GM12874 (cell line): ENCODE measurements at regions not wholly inside any gene's neighbourhood (a gene's known extent, or its start where the extent isn't known, plus 50 kb on each side); places are given as distances from the start of the nearest gene placed in this dataset.

ENCODE experiments used
- TF ChIP-seq, protein P1 (sequence below): IDR thresholded peaks from 2 replicates; pipeline ENCODE4 v1.5.1; 2011; ENCODE audit warnings: low read depth, mild to moderate bottlenecking, control low read depth, low read length, moderate library complexity; ENCODE audit not compliant: insufficient read depth

DNA sequence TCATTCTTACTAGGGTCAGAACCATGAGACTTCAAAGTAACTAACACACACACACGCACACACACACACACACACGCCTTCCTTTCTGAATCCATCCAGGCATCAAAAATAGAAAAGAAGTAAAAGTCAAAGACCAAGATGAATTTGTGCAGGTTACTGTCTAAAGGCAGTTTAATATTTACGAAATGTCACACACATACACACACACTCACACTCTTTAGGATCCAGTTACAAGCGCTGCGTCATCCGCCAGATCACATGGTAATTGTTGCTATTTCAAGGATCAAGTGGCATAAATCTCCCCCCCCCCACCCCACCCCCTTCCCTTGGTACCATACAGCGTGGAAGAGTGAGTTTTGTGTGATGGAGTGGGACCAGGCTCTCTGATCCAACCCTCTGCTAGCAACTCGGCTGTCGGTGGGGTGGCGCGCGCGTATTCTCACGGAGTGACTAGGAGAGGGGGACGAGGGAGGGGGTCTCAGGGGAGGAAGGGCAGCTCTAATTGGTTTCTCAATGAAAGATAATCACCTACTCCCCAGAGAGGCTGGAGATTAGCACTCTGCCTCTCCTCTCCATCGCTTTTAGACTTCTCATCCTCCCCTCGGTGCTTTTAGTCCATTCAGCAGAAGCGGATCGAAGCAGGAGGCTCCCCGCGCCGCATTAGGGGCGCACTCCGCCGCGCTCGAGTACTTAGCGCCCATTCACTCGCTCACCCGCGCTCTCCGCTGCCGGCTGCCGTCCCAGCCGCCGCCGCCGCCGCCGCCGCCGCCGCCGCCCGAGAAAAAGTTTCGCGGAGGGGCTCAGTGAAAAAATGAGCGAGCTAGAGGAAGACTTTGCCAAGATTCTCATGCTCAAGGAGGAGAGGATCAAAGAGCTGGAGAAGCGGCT is 83.5 kb upstream of the PRKG1 start:
- TF ChIP-seq, protein P1, sequence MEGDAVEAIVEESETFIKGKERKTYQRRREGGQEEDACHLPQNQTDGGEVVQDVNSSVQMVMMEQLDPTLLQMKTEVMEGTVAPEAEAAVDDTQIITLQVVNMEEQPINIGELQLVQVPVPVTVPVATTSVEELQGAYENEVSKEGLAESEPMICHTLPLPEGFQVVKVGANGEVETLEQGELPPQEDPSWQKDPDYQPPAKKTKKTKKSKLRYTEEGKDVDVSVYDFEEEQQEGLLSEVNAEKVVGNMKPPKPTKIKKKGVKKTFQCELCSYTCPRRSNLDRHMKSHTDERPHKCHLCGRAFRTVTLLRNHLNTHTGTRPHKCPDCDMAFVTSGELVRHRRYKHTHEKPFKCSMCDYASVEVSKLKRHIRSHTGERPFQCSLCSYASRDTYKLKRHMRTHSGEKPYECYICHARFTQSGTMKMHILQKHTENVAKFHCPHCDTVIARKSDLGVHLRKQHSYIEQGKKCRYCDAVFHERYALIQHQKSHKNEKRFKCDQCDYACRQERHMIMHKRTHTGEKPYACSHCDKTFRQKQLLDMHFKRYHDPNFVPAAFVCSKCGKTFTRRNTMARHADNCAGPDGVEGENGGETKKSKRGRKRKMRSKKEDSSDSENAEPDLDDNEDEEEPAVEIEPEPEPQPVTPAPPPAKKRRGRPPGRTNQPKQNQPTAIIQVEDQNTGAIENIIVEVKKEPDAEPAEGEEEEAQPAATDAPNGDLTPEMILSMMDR: no peak

- TF ChIP-seq, protein P1: no peak
These were observed 82.6 kb upstream of the PRKG1 start for GRCh38 chr10:50991456-50992355.

GRCh38 chr10:50992356-50992901 is 81.9 kb upstream of the PRKG1 start:
- TF ChIP-seq, protein P1: no peak

GRCh38 chr10:50992972-50993766 is 81.1 kb upstream of the PRKG1 start:
- TF ChIP-seq, protein P1: no peak

- TF ChIP-seq, protein P1: no peak
These were observed 80.5 kb upstream of the PRKG1 start for GRCh38 chr10:50993771-50994251.

- TF ChIP-seq, protein P1: no peak
These were observed 76.8 kb upstream of the PRKG1 start for GRCh38 chr10:50997461-50997860.

DNA sequence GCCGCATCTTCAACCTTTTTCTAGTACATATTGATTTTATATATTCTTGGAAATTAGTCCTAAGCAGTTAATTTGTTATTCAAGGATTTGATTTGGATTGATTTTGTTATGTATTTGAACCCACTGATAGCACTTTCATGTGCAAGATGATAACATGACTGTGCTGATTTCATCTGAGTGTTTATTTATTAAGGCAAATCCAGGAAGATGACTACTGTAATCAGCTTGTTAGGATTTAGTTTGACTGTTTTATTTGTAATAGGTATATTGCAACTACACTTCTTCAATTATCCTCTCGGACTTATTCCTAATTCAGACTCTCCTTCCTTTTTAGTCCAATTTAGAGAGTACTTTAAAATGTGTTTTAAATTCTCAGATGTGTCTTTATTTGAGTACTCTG is 75.1 kb upstream of the PRKG1 start:
- TF ChIP-seq, protein P1: no peak
